GM12878 (cell line): ENCODE measurements at regions not wholly inside any gene's neighbourhood (a gene's known extent, or its start where the extent isn't known, plus 50 kb on each side); places are given as distances from the start of the nearest gene placed in this dataset.

Source experiments
- ATAC-seq: fragments of 200-7000 bp; cut with Tn5 transposase; 3 replicates; pipeline ENCODE4 v1.9.1; 2020; ENCODE audit warnings: mild to moderate bottlenecking, moderate library complexity
- BruUV-seq: library from RNA; stranded (reverse); fragments of 400-500 nt; replicated peaks from 2 replicates; lab custom pipeline; 2021; lab: Mats Ljungman, UMichigan
- CTCF ChIA-PET: fragments of 300-600 bp; sonication (Branson Sonifier 250); formaldehyde crosslinking; extraction: SDS; loops from one replicate; lab custom pipeline; 2021; ENCODE audit warnings: inconsistent platforms; lab: Yijun Ruan, JAX
- POLR2A ChIA-PET: fragments of 350-600 bp; formaldehyde crosslinking; extraction: SDS; loops from one replicate; lab custom pipeline; 2021; ENCODE audit warnings: inconsistent platforms; lab: Charles Lee
- RAD21 ChIA-PET: fragments of 300-600 bp; sonication (Branson Sonifier 250); formaldehyde crosslinking; loops from one replicate; lab custom pipeline; 2023; ENCODE audit warnings: antibody characterized with exemption; ENCODE audit not compliant: unreplicated experiment; lab: Charles Lee
- SMC1A ChIA-PET: fragments of 300-600 bp; sonication (Branson Sonifier 250); formaldehyde crosslinking; loops from one replicate; lab custom pipeline; 2023; ENCODE audit not compliant: unreplicated experiment, uncharacterized antibody; lab: Charles Lee
- DNase-seq: peaks from one replicate; pipeline ENCODE4 v3.0.0-alpha.2; 2011; ENCODE audit warnings: low read depth, low spot score
- FAIRE-seq: peaks from 3 replicates; lab custom pipeline; 2011; peaks lifted over from hg19 to GRCh38; lab: Jason Lieb, UNC
- H2AFZ ChIP-seq: 2 replicates; pipeline ENCODE4 v1.6.0; 2011; ENCODE audit warnings: low read depth, low read length, control low read depth; ENCODE audit not compliant: control insufficient read depth
- H3K27ac ChIP-seq: 2 replicates; pipeline ENCODE4 v1.5.1; 2011; ENCODE audit warnings: control low read depth; ENCODE audit not compliant: control insufficient read depth, insufficient read depth
- H3K27me3 ChIP-seq, 2 experiments: replicated peaks in 1 of 2; 2 replicates each; pipeline versions ENCODE4 v1.6.0 to v1.6.1; 2011; ENCODE audit warnings: low read length in 1 of 2; ENCODE audit not compliant: control insufficient read depth in 2 of 2, insufficient read depth in 2 of 2
- H3K36me3 ChIP-seq, 2 experiments: 2 replicates each; pipeline ENCODE4 v1.5.1; 2011; ENCODE audit warnings: low read length in 1 of 2; ENCODE audit not compliant: control insufficient read depth in 2 of 2, insufficient read depth in 2 of 2
- H3K4me1 ChIP-seq: 2 replicates; pipeline ENCODE4 v1.6.1; 2011; ENCODE audit warnings: mild to moderate bottlenecking, low read length, moderate library complexity, mixed read lengths; ENCODE audit not compliant: control insufficient read depth, insufficient read depth
- H3K4me2 ChIP-seq: 2 replicates; pipeline ENCODE4 v1.6.0; 2011; ENCODE audit warnings: control low read depth; ENCODE audit not compliant: control insufficient read depth, insufficient read depth
- H3K4me3 ChIP-seq: fragments of 200-600 bp; sonication (generic); 2 replicates; pipeline ENCODE4 v1.5.1; 2016
- H3K79me2 ChIP-seq: 2 replicates; pipeline ENCODE4 v1.6.0; 2011; ENCODE audit warnings: low read length; ENCODE audit not compliant: control insufficient read depth, insufficient read depth
- H3K9ac ChIP-seq: 2 replicates; pipeline ENCODE4 v1.8.0; 2011; ENCODE audit warnings: low read length, control low read depth, mixed read lengths; ENCODE audit not compliant: control insufficient read depth, insufficient read depth
- H3K9me3 ChIP-seq: replicated peaks from 3 replicates; pipeline ENCODE4 v1.5.1; 2011; ENCODE audit warnings: mild to moderate bottlenecking, low read length; ENCODE audit not compliant: control insufficient read depth, insufficient read depth
- H4K20me1 ChIP-seq: 2 replicates; pipeline ENCODE4 v1.6.0; 2011; ENCODE audit not compliant: control insufficient read depth, insufficient read depth
- BMI1 ChIP-seq: fragments of 450-650 bp; IDR thresholded peaks from 2 replicates; pipeline ENCODE4 v1.6.1; 2016; ENCODE audit warnings: mild to moderate bottlenecking, moderate library complexity, borderline replicate concordance
- CBX5 ChIP-seq: sonication (generic); IDR thresholded peaks from 2 replicates; pipeline ENCODE4 v1.6.1; 2016; ENCODE audit warnings: low read depth, moderate library complexity, mild to moderate bottlenecking, inconsistent platforms
- CEBPB ChIP-seq, 2 experiments: fragments of 150-350 bp in 1 of 2; IDR thresholded peaks; 2 replicates each; pipeline ENCODE4 v1.6.1; 2012 to 2014; ENCODE audit warnings: low read depth in 2 of 2, low read length in 2 of 2, borderline replicate concordance in 1 of 2, inconsistent platforms in 1 of 2
- CREM ChIP-seq: IDR thresholded peaks from 2 replicates; pipeline ENCODE4 v1.6.1; 2014; ENCODE audit warnings: antibody characterized with exemption, low read depth
- ESRRA ChIP-seq: IDR thresholded peaks from 2 replicates; pipeline ENCODE4 v1.6.1; 2012; ENCODE audit warnings: mild to moderate bottlenecking, low read length, improper control_type of control experiment
- EZH2 ChIP-seq: IDR thresholded peaks from 2 replicates; pipeline ENCODE4 v1.6.1; 2012; ENCODE audit warnings: low read depth, mild to moderate bottlenecking, control low read depth, inconsistent platforms, low read length, borderline replicate concordance; ENCODE audit not compliant: control insufficient read depth
- FOS ChIP-seq: IDR thresholded peaks from 3 replicates; pipeline ENCODE4 v1.6.1; 2011; ENCODE audit warnings: borderline replicate concordance; ENCODE audit not compliant: insufficient read length; ENCODE audit errors: extremely low read depth
- IKZF1 ChIP-seq: fragments of 450-650 bp; conservative IDR thresholded peaks from 2 replicates; pipeline ENCODE4 v1.6.1; 2017; ENCODE audit warnings: antibody characterized with exemption, mild to moderate bottlenecking
- KDM1A ChIP-seq: fragments of 200-600 bp; sonication (generic); IDR thresholded peaks from 2 replicates; pipeline ENCODE4 v1.6.1; 2016; ENCODE audit warnings: borderline replicate concordance
- PML ChIP-seq: IDR thresholded peaks from 2 replicates; pipeline ENCODE4 v1.6.1; 2012; ENCODE audit warnings: low read length, inconsistent platforms
- TCF3 ChIP-seq: IDR thresholded peaks from 2 replicates; pipeline ENCODE4 v1.6.1; 2012; ENCODE audit warnings: low read depth, mild to moderate bottlenecking, low read length, borderline replicate concordance; ENCODE audit not compliant: insufficient read depth
- YBX1 ChIP-seq: fragments of 450-650 bp; IDR thresholded peaks from 2 replicates; pipeline ENCODE4 v1.6.1; 2016; ENCODE audit warnings: antibody characterized with exemption
- WGBS: methylation state at CpG from one replicate; pipeline ENCODE4 v1.1.6; 2016; ENCODE audit warnings: low lambda C conversion rate; ENCODE audit not compliant: insufficient replicate concordance, insufficient coverage; ENCODE audit errors: missing lambda C conversion rate; 5-methylcytosine and 5-hydroxymethylcytosine counted together
- in situ Hi-C: fragments of 300-500 bp; cut with MboI; formaldehyde crosslinking; loops from 9 replicates; pipeline ENCODE4 v1.14.3; 2018; ENCODE audit warnings: mixed read lengths
- intact Hi-C: fragments of 100-400 bp; cut with micrococcal nuclease; formaldehyde crosslinking; loops from one replicate; pipeline ENCODE4 v1.14.2; 2022; ENCODE audit not compliant: unreplicated experiment
- TF ChIP-seq, protein P1 (sequence below): fragments of 150-350 bp; IDR thresholded peaks from 2 replicates; pipeline ENCODE4 v1.6.1; 2014; ENCODE audit warnings: mild to moderate bottlenecking, low read depth, low read length
- TF ChIP-seq, protein P2 (sequence below): fragments of 450-650 bp; IDR thresholded peaks from 2 replicates; pipeline ENCODE4 v1.6.1; 2017; ENCODE audit warnings: mild to moderate bottlenecking
- TF ChIP-seq, protein P3 (sequence below): IDR thresholded peaks from 2 replicates; pipeline ENCODE4 v1.6.1; 2012; ENCODE audit warnings: improper control_type of control experiment, low read depth, low read length; ENCODE audit not compliant: insufficient replicate concordance
- TF ChIP-seq, protein P4 (sequence below): IDR thresholded peaks from 2 replicates; pipeline ENCODE4 v1.6.1; 2012; ENCODE audit warnings: low read length, inconsistent platforms

DNA sequence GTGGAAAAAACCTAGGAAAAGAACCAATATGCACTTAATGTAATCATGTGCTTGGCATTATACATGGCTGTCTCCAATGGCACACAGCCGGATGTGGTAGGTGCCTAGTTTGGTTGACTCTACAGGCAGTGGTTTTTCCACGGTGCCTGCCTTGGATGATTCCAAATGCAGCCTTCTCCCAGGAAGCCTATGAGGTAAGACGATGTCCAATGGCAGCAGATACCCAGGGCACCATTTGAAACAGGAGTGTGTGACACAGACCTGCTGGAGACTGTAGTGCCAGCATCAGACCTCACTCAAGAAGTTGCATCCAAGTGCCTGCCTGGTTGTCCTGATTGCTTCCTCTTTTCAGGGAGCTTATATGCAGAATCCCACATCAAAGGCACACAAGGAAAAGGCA, 88.0 kb upstream of the VASH1 start:
- 32% methylated on average over 3 of the region's 3 CpGs for WGBS
- Histone ChIP-seq H3K4me2 (no peak overlapping the region), H3K9me3 (no peaks in the 10 kb centered on the region), H3K4me3 (no peak overlapping the region), H3K27ac (no peak overlapping the region), H3K27me3 (peaks cover 0 to 2% of the 10 kb centered on the region in 2 experiments; a peak in 3 of 4 replicates), H3K4me1 (no peaks in the 10 kb centered on the region), H3K9ac (no peak overlapping the region), H3K79me2 (no peaks in the 10 kb centered on the region), H4K20me1 (no peaks in the 10 kb centered on the region), H2AFZ (no peak overlapping the region), H3K36me3 (no peaks in the 10 kb centered on the region)
- in situ Hi-C loops: no loop called here
- DNase-seq: no peak
- CTCF ChIA-PET: interaction anchor here (0.6 kb wide), 2 partner anchors 148 to 226 kb away, joined by 3 to 5 read pairs; no protein-coding TSS in a partner anchor
- FAIRE-seq: no peak
- SMC1A ChIA-PET: no interaction called here
- intact Hi-C loops: no loop called here
- no peak for ATAC-seq
- POLR2A ChIA-PET: no interaction called here
- RAD21 ChIA-PET: no interaction called here
- BruUV-seq: no TSS peak
- TF ChIP-seq, protein P1, sequence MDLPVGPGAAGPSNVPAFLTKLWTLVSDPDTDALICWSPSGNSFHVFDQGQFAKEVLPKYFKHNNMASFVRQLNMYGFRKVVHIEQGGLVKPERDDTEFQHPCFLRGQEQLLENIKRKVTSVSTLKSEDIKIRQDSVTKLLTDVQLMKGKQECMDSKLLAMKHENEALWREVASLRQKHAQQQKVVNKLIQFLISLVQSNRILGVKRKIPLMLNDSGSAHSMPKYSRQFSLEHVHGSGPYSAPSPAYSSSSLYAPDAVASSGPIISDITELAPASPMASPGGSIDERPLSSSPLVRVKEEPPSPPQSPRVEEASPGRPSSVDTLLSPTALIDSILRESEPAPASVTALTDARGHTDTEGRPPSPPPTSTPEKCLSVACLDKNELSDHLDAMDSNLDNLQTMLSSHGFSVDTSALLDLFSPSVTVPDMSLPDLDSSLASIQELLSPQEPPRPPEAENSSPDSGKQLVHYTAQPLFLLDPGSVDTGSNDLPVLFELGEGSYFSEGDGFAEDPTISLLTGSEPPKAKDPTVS: no peak
- TF ChIP-seq YBX1: no peak
- no peak for TF ChIP-seq FOS
- TF ChIP-seq, protein P2, sequence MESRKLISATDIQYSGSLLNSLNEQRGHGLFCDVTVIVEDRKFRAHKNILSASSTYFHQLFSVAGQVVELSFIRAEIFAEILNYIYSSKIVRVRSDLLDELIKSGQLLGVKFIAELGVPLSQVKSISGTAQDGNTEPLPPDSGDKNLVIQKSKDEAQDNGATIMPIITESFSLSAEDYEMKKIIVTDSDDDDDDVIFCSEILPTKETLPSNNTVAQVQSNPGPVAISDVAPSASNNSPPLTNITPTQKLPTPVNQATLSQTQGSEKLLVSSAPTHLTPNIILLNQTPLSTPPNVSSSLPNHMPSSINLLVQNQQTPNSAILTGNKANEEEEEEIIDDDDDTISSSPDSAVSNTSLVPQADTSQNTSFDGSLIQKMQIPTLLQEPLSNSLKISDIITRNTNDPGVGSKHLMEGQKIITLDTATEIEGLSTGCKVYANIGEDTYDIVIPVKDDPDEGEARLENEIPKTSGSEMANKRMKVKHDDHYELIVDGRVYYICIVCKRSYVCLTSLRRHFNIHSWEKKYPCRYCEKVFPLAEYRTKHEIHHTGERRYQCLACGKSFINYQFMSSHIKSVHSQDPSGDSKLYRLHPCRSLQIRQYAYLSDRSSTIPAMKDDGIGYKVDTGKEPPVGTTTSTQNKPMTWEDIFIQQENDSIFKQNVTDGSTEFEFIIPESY: no peak
- no peak for TF ChIP-seq CREM
- TF ChIP-seq CEBPB (IDR thresholded peaks at IDR 0.05; ENCODE audit: borderline replicate concordance in 1 of 2, low read depth in 2 of 2, low read length in 2 of 2): no peak
- TF ChIP-seq, protein P3, sequence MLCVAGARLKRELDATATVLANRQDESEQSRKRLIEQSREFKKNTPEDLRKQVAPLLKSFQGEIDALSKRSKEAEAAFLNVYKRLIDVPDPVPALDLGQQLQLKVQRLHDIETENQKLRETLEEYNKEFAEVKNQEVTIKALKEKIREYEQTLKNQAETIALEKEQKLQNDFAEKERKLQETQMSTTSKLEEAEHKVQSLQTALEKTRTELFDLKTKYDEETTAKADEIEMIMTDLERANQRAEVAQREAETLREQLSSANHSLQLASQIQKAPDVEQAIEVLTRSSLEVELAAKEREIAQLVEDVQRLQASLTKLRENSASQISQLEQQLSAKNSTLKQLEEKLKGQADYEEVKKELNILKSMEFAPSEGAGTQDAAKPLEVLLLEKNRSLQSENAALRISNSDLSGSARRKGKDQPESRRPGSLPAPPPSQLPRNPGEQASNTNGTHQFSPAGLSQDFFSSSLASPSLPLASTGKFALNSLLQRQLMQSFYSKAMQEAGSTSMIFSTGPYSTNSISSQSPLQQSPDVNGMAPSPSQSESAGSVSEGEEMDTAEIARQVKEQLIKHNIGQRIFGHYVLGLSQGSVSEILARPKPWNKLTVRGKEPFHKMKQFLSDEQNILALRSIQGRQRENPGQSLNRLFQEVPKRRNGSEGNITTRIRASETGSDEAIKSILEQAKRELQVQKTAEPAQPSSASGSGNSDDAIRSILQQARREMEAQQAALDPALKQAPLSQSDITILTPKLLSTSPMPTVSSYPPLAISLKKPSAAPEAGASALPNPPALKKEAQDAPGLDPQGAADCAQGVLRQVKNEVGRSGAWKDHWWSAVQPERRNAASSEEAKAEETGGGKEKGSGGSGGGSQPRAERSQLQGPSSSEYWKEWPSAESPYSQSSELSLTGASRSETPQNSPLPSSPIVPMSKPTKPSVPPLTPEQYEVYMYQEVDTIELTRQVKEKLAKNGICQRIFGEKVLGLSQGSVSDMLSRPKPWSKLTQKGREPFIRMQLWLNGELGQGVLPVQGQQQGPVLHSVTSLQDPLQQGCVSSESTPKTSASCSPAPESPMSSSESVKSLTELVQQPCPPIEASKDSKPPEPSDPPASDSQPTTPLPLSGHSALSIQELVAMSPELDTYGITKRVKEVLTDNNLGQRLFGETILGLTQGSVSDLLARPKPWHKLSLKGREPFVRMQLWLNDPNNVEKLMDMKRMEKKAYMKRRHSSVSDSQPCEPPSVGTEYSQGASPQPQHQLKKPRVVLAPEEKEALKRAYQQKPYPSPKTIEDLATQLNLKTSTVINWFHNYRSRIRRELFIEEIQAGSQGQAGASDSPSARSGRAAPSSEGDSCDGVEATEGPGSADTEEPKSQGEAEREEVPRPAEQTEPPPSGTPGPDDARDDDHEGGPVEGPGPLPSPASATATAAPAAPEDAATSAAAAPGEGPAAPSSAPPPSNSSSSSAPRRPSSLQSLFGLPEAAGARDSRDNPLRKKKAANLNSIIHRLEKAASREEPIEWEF: no peak
- no peak for TF ChIP-seq BMI1
- TF ChIP-seq PML: no peak
- TF ChIP-seq CBX5: no peak
- no peak for TF ChIP-seq KDM1A
- TF ChIP-seq IKZF1: no peak
- no peak for TF ChIP-seq TCF3
- TF ChIP-seq, protein P4, sequence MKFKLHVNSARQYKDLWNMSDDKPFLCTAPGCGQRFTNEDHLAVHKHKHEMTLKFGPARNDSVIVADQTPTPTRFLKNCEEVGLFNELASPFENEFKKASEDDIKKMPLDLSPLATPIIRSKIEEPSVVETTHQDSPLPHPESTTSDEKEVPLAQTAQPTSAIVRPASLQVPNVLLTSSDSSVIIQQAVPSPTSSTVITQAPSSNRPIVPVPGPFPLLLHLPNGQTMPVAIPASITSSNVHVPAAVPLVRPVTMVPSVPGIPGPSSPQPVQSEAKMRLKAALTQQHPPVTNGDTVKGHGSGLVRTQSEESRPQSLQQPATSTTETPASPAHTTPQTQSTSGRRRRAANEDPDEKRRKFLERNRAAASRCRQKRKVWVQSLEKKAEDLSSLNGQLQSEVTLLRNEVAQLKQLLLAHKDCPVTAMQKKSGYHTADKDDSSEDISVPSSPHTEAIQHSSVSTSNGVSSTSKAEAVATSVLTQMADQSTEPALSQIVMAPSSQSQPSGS: no peak
- no peak for TF ChIP-seq EZH2
- TF ChIP-seq ESRRA: no peak
